NCI-H460 (cell line): ENCODE measurements at regions not wholly inside any gene's neighbourhood (a gene's known extent, or its start where the extent isn't known, plus 50 kb on each side); places are given as distances from the start of the nearest gene placed in this dataset.
"Not testable (repeated sequence)": the region's sequence is repeated elsewhere in the genome, so short reads cannot be mapped to it uniquely, and the experiment has no call there.

Experiments
- DNase-seq: peaks from one replicate; pipeline ENCODE4 v3.0.0-alpha.2; 2016; ENCODE audit warnings: low read depth; ENCODE audit errors: extremely low read depth

- no peak for DNase-seq
Observed at GRCh38 chr15:95044745-95045417, 813.5 kb downstream of the MCTP2 start.

GRCh38 chr15:95051861-95052260, 820.5 kb downstream of the MCTP2 start:
- no peak for DNase-seq

GRCh38 chr15:95059346-95059905, 828.1 kb downstream of the MCTP2 start:
- DNase-seq: no peak

GRCh38 chr15:95068701-95069521, 837.5 kb downstream of the MCTP2 start:
- DNase-seq: no peak

- no peak for DNase-seq
Observed at GRCh38 chr15:95075792-95076677, 844.7 kb downstream of the MCTP2 start.

GRCh38 chr15:95076678-95076990, 845.3 kb downstream of the MCTP2 start:
- no peak for DNase-seq

GRCh38 chr15:95078003-95078402, 846.6 kb downstream of the MCTP2 start:
- no peak for DNase-seq

GRCh38 chr15:95080228-95080627, 848.9 kb downstream of the MCTP2 start:
- DNase-seq: not testable (repeated sequence)

- no peak for DNase-seq
Observed at GRCh38 chr15:95085056-95085455, 853.7 kb downstream of the MCTP2 start.

- DNase-seq: no peak
Observed at GRCh38 chr15:95086531-95087252, 855.3 kb downstream of the MCTP2 start.

GRCh38 chr15:95087253-95087609, 855.9 kb downstream of the MCTP2 start:
- DNase-seq: no peak

- no peak for DNase-seq
Observed at GRCh38 chr15:95091444-95091843, 860.1 kb downstream of the MCTP2 start.

GRCh38 chr15:95095250-95095649, 863.9 kb downstream of the MCTP2 start:
- no peak for DNase-seq

- DNase-seq: no peak
Observed at GRCh38 chr15:95096651-95097050, 865.3 kb downstream of the MCTP2 start.

- no peak for DNase-seq
Observed at GRCh38 chr15:95097361-95097760, 866.0 kb downstream of the MCTP2 start.

- no peak for DNase-seq
Observed at GRCh38 chr15:95105229-95105628, 873.9 kb downstream of the MCTP2 start.

- DNase-seq: no peak
Observed at GRCh38 chr15:95106801-95107200, 875.4 kb downstream of the MCTP2 start.

GRCh38 chr15:95108673-95109072, 877.3 kb downstream of the MCTP2 start:
- DNase-seq: no peak

- no peak for DNase-seq
Observed at GRCh38 chr15:95111969-95112368, 880.6 kb downstream of the MCTP2 start.

GRCh38 chr15:95113041-95113440, 881.7 kb downstream of the MCTP2 start:
- no peak for DNase-seq
